ENCODE measurements at regions not wholly inside any gene's neighbourhood (a gene's known extent, or its start where the extent isn't known, plus 50 kb on each side); places are given as distances from the start of the nearest gene placed in this dataset.

DNA sequence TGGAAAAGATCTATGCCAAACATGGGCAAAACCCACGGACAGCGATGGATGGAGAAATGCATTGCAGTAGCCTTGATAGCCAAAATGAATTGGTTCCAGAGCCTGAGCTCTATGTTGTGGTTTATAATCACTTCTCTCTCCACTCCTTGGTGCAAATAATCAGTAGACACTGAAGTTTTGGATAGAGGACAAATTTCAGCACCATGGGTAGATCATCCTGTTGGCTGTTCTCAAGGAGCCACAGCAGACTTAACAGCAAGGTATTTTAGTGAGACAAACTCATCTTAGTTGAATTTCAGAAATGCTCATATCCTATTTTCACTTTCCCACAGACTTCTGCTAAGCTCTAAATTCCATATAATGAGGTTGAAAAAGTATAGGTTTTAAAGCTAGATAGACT is 88.3 kb upstream of the CCL1 start:
- Histone ChIP-seq H3K9me3 (no peaks in the 10 kb centered on the region), H3K36me3 (no peaks in the 10 kb centered on the region), H3K4me3 (no peak overlapping the region), H3K27ac (no peak overlapping the region), H3K27me3 (no peaks in the 10 kb centered on the region), H3K4me1 (no peaks in the 10 kb centered on the region)
- intact Hi-C loops (cut with DNase I), result no loop called here
- TF ChIP-seq POLR2AphosphoS5 (IDR thresholded peaks at IDR 0.05; ENCODE audit: insufficient read depth in 1 of 2, low read depth in 1 of 2), result no peak
- TF ChIP-seq, protein P1, sequence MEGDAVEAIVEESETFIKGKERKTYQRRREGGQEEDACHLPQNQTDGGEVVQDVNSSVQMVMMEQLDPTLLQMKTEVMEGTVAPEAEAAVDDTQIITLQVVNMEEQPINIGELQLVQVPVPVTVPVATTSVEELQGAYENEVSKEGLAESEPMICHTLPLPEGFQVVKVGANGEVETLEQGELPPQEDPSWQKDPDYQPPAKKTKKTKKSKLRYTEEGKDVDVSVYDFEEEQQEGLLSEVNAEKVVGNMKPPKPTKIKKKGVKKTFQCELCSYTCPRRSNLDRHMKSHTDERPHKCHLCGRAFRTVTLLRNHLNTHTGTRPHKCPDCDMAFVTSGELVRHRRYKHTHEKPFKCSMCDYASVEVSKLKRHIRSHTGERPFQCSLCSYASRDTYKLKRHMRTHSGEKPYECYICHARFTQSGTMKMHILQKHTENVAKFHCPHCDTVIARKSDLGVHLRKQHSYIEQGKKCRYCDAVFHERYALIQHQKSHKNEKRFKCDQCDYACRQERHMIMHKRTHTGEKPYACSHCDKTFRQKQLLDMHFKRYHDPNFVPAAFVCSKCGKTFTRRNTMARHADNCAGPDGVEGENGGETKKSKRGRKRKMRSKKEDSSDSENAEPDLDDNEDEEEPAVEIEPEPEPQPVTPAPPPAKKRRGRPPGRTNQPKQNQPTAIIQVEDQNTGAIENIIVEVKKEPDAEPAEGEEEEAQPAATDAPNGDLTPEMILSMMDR (IDR thresholded peaks at IDR 0.05), result no peak
- no peak for TF ChIP-seq POLR2A (IDR thresholded peaks at IDR 0.05)
- no peak for DNase-seq (ENCODE audit: extremely low spot score in 2 of 2)

- no peak for DNase-seq (ENCODE audit: extremely low spot score in 2 of 2)
- no peaks in the 10 kb centered on the region for H3K9me3 ChIP-seq
- no peak for TF ChIP-seq POLR2A (IDR thresholded peaks at IDR 0.05)
- TF ChIP-seq, protein P1 (IDR thresholded peaks at IDR 0.05), result no peak
- no peak for TF ChIP-seq POLR2AphosphoS5 (IDR thresholded peaks at IDR 0.05; ENCODE audit: insufficient read depth in 1 of 2, low read depth in 1 of 2)
- H3K4me1 ChIP-seq, result no peaks in the 10 kb centered on the region
- intact Hi-C loops (cut with DNase I), result no loop called here
- no peaks in the 10 kb centered on the region for H3K36me3 ChIP-seq
- H3K4me3 ChIP-seq, result no peak overlapping the region
- no peak overlapping the region for H3K27ac ChIP-seq
- no peaks in the 10 kb centered on the region for H3K27me3 ChIP-seq
These were observed 84.4 kb upstream of the CCL1 start for GRCh38 chr17:34447406-34447805.

DNA sequence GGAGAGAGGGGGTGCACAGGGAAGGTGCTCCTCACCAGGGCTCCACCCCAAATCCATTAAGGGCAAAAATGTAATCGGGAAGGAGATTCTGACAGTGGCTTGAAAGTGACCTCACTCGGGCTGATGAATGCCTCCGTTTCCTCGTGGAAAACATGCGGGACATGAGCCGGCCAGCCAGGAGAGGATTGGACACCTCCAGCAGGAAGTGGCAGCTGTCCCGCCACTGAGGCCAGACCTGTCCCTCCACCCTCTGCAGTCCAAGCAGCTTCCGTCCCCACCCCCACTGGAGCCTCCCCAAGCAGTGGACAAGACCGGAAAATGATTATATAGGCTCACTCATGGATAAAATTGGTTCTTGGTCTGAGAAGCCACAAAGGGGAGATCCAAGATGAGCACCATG is 82.1 kb upstream of the CCL1 start:
- no peak for DNase-seq (ENCODE audit: extremely low spot score in 2 of 2)
- H3K36me3 ChIP-seq, result no peaks in the 10 kb centered on the region
- no peaks in the 10 kb centered on the region for H3K27me3 ChIP-seq
- no peaks in the 10 kb centered on the region for H3K4me1 ChIP-seq
- intact Hi-C loops (cut with DNase I), result no loop called here
- no peaks in the 10 kb centered on the region for H3K9me3 ChIP-seq
- H3K4me3 ChIP-seq, result no peak overlapping the region
- H3K27ac ChIP-seq, result no peak overlapping the region
- TF ChIP-seq POLR2AphosphoS5 (IDR thresholded peaks at IDR 0.05; ENCODE audit: insufficient read depth in 1 of 2, low read depth in 1 of 2) (no peak), POLR2A (IDR thresholded peaks at IDR 0.05) (no peak)
- TF ChIP-seq, protein P1 (IDR thresholded peaks at IDR 0.05), result no peak

GRCh38 chr17:34443619-34444469 is 80.8 kb upstream of the CCL1 start:
- no peaks in the 10 kb centered on the region for H3K4me1 ChIP-seq
- no peak overlapping the region for H3K27ac ChIP-seq
- H3K4me3 ChIP-seq, result no peak overlapping the region
- intact Hi-C loops (cut with DNase I), result no loop called here
- no peak for TF ChIP-seq POLR2AphosphoS5 (IDR thresholded peaks at IDR 0.05; ENCODE audit: insufficient read depth in 1 of 2, low read depth in 1 of 2)
- no peak for TF ChIP-seq POLR2A (IDR thresholded peaks at IDR 0.05)
- TF ChIP-seq, protein P1 (IDR thresholded peaks at IDR 0.05), result no peak
- H3K27me3 ChIP-seq, result no peaks in the 10 kb centered on the region
- no peaks in the 10 kb centered on the region for H3K36me3 ChIP-seq
- DNase-seq (ENCODE audit: extremely low spot score in 2 of 2), result no peak
- no peaks in the 10 kb centered on the region for H3K9me3 ChIP-seq

DNA sequence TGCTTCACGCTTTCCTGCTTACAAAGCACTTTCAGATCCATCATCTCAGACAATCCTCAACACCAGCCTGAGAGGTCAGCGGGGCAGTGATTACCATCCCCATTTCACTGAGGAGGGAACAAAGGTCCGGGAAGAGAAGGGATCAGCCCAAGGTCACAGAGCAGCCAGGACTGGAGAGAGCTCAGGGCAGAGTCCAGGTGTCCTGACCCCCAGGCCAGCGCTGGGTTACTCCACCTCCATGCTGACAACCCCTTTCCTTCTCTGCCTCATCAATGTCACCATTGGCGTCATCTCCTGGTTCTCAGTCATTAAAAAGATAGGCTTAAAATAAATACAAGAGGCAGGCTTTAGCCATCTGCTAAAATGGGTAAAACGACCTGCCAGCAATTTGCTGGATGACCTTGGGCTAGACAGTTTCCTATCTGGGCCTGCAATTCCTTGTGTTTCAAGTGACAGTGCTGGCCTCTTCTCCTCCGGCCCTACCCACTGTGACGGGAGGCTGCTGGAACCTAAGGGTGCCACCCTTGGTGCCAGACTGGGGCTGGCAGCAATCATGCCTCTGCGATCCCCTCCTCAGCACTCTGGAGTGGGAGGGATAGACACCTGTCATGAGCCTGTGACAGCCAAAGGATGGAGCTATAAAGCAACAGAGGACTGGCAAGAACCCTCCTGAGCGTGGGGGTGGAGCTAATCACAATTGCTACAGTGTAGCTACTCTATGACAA is 79.5 kb upstream of the CCL1 start:
- Histone ChIP-seq H3K36me3 (no peaks in the 10 kb centered on the region), H3K27me3 (no peaks in the 10 kb centered on the region), H3K9me3 (no peaks in the 10 kb centered on the region), H3K4me3 (no peak overlapping the region), H3K27ac (no peak overlapping the region), H3K4me1 (no peaks in the 10 kb centered on the region)
- DNase-seq (ENCODE audit: extremely low spot score in 2 of 2), result no peak
- TF ChIP-seq POLR2A (IDR thresholded peaks at IDR 0.05) (no peak), POLR2AphosphoS5 (IDR thresholded peaks at IDR 0.05; ENCODE audit: insufficient read depth in 1 of 2, low read depth in 1 of 2) (no peak)
- TF ChIP-seq, protein P1 (IDR thresholded peaks at IDR 0.05), result no peak
- intact Hi-C loops (cut with DNase I), result no loop called here

Data from vagina (tissue), 2 donors.